HG02840 (cell line): ENCODE measurements at regions not wholly inside any gene's neighbourhood (a gene's known extent, or its start where the extent isn't known, plus 50 kb on each side); places are given as distances from the start of the nearest gene placed in this dataset.

Source experiments
- ATAC-seq: cut with Tn5 transposase; IDR thresholded peaks from one replicate; pipeline ENCODE4 v1.9.1; 2021; ENCODE audit warnings: mild to moderate bottlenecking, moderate library complexity, moderate number of reproducible peaks; ENCODE audit not compliant: unreplicated experiment, low FRiP score

DNA sequence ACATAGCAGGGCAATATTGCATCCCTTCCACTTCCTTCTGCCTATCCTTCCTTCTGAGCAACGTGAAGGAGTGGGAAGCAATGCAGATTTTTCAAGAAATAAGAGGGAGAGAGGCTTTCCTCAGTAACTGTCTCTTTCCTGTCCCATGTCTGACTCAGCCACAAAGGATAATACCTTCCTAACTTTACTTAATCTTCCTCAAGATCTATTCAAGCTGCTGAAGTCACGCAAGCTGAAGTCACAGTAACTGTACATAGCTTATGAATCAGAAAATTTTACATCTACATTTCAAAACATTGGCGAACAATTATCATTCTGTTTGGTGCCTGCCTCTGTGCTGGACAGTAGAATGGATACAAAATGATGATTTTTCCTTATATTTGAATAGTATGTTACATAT lies 86.4 kb upstream of the POU3F2 start:
- ATAC-seq = no peak

DNA sequence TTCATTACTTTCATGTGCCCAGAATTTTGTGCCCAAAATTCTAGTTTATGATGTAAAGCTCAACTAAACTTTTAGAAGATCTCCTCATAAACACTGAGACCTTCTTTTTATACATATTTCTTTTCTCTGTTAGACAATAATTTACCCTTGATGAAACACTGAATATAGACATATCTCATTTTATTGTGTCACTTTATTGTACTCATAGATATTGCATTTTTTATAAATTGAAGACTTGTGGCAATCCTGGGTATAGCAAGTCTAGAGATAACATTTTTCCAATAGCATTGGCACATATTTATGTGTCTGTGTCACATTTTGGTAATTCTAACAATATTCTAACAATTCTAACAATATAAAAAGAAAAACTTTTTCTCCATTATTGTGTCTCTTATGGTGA lies 74.9 kb upstream of the POU3F2 start:
- no peak for ATAC-seq

DNA sequence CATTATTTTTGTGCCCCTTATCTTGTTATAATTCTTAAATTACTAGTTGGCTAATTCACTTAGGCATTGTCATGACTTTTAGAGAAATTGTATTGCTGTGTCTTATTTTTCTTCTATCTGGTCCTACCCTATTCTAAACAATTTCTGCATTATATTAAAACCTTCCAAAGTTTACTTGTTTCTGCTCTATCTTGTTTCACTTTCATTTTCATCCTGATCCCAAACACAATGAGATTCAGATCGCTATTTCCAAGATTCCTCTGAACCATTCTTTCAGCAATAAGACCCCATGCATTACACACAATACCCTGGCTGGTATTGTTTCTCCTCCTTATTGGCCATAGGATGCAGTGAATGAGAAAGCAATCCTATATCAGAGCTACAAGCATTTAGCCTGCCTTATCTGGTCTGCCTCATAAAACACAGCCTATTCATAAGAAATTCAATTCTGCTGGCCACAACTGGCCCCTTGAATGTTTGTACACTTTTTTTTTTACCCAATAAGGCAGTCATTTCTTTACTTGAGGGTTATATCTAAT lies 69.9 kb upstream of the POU3F2 start:
- ATAC-seq = no peak

DNA sequence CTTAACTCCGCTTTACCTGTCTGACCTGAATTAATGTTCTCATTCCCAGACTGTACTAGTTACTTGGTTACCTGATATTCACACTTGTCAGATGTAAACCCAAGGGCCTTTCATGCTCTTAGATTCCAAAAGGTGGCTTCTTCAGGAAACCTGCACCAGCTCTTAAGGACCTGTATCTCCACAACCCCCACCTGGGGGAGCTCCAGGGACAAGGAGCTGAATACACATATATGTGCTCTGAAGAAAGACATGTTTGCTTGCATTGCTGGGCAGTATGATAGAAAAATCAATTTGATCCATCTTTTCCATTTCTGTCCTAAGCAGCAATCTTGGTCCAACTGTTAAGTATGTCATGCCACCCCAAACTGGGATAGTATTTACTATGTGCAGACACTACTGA lies 64.8 kb upstream of the POU3F2 start:
- ATAC-seq = no peak

DNA sequence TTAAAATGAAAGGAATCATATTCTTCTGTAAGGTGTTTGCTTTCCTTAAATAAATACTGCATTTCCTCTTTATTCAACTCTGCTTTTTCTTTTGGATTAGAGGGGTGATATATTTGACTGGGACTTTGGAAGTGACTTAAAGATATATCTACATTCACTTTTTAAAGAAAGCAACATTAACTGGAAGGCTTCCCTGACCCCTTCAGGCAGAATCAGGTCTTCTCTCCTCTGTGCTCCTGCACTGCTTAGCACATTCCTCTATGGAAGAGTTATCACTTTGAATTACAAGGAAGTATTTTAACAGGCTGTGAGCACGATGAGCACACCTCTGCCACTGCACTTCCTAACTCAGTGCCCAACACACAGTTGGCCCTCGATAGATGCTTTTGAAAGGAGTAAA lies 59.2 kb upstream of the POU3F2 start:
- ATAC-seq = no peak

DNA sequence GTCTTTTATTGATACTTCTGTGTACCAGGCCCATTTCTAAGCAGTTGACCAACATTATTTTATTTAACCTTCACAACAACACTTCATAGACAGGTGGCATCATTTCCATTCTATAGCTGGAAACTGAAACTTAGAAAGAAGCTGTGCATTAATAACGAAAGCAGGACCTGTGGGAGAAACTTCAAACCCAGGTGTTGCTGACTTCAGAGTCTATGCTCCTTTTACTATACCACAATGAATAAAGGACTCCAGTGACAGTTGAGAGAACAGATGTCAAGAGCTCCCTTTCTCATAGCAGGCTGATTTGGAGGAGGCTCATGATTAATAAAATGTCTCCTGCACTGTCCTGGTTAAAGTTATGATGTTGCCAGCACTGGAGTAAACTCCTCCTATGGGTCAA lies 56.6 kb upstream of the POU3F2 start:
- peak; percentile 100 for ATAC-seq

DNA sequence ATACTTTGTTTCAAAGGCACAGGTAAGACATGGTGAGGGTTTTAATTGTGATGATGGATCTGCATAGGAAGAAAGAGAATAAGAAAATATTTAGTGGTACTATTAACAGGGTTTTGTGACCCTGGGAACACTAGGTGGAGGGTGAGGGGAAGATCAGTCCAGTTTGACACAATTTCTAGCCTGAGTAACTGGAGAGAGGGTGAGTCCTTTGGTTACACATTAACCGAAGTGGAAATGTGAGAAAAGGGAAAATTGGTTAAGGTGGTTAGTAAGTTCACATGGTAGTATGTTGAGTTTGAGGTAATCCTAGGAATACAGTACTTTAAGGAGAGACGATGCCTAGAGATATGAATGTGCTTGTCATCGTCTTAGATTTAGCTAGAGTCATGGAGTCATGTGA lies 54.8 kb upstream of the POU3F2 start:
- no peak for ATAC-seq

DNA sequence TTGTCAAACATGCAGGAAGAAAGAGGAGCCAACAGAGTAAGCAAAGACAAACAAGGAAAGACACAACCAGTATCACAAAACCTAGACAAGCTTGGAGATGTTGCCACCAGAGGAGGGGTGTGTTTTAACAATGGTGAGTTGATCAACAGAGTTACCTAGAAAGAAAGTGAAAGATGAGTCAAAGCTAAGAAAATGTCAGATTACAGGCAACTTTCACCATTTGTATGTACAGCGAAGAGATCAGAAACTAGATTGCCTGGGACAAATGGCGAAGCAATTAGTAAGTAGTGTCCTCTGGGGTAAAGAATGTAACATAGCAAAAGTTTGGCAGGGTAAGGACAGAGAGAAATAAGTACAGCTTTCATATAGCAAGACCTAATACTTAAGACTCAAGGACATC lies 51.6 kb upstream of the POU3F2 start:
- no peak for ATAC-seq

DNA sequence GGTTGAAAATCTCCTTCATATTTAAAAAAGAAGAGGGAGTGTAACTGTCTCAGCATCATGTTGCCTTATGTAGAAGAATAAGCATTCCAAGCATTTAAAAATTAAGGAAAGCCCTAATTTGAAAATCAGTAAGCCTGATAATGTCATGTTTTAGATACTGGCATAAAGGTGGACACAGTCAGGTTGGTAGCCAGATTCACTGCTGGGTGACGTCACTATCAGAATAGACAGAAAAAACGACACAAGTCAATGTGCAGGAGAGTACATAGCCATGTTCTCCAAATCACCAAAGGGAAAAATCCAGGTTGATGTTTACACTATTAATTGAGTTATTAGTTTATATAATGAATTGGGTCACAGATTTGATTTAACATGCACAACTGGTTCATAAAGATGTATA lies 50.8 kb upstream of the POU3F2 start:
- ATAC-seq = no peak
